Middle frontal gyrus (tissue), 1 donor: ENCODE measurements at regions not wholly inside any gene's neighbourhood (a gene's known extent, or its start where the extent isn't known, plus 50 kb on each side); places are given as distances from the start of the nearest gene placed in this dataset.
"Not testable (repeated sequence)": the region's sequence is repeated elsewhere in the genome, so short reads cannot be mapped to it uniquely, and the experiment has no call there.

Experiments used
- DNase-seq: peaks from one replicate; pipeline ENCODE4 v3.0.0-alpha.2; 2015; ENCODE audit warnings: low spot score; ENCODE audit errors: extremely low spot score

GRCh38 chr16:26386096-26386495, 680.6 kb upstream of the C16orf82 start:
- no peak for DNase-seq

DNA sequence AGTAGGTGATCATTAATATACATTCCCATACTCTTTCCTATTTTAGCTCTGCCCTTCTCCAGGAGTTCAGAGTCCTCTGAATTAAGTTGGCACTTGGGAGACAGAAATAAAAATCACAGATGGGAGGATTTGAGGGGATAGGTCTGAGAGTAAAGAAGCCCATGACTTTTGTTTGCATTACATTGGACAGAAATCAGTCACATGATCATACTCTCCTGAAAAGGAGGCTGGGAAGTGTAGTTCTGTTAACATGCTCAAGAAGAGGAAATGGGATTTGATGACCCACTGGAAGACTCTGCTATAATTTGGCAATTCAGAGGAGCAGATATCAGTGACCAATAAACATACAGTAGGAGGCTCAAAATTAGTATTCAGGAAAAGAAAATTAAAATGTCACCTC, 674.9 kb upstream of the C16orf82 start:
- DNase-seq, result no peak

GRCh38 chr16:26394409-26394808, 672.3 kb upstream of the C16orf82 start:
- no peak for DNase-seq

- DNase-seq, result no peak
Measured at GRCh38 chr16:26395700-26396099, 671.0 kb upstream of the C16orf82 start.

DNA sequence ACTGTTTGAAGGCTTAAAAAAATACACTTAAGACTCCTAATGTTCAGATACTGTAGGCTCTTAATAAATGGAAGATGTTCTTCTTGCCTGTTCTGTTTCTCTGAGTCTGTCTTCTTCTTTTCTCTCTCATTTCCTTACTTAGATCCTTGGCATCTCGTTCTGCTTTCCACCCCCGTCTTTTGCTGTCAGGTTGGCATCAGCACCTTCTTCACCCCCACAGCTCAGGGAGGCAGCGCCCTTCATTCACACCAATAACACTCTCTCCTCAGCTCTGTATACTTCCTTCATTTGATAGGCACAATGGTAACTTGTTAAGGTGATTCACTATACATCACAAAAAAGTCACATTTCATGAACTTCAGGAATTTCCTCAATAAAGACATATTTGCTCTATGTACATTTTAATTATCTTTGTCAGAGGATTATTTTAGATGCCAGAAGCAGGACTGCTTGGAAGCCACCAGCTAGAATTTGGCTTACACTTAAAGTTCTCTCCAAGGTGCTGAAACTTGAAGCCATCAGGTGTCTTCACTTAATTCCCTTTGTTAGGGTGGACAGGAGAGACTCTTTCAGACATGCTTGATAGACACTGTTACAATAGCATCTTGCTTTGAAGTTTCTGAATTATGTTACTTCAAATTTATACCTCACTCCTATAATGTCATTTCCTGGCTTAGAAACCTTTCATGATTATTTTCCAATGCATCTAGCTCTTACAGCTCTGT, 670.1 kb upstream of the C16orf82 start:
- no peak for DNase-seq

DNA sequence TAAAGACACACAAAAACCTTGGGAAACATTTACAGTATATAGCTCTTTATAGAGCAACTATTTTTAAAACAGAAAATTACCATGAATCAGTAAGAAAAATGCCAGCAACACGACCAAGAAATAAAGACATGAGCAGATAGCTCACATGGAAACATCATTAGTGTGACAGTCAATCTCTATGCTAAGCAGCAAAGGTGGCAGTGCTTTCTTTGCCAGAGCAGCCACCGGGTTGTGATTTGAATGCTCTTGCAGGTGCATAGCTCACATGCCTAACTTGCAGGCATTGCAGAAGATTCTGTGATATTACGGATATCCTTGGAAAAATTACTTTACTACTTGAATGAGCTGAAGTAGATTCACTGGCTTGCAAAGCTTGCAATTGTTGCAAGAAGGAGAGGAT, 652.9 kb upstream of the C16orf82 start:
- no peak for DNase-seq

- not testable (repeated sequence) for DNase-seq
Measured at GRCh38 chr16:26419458-26419857, 647.3 kb upstream of the C16orf82 start.

- DNase-seq, result no peak
Measured at GRCh38 chr16:26430618-26431017, 636.1 kb upstream of the C16orf82 start.

- DNase-seq, result no peak
Measured at GRCh38 chr16:26433807-26434206, 632.9 kb upstream of the C16orf82 start.

DNA sequence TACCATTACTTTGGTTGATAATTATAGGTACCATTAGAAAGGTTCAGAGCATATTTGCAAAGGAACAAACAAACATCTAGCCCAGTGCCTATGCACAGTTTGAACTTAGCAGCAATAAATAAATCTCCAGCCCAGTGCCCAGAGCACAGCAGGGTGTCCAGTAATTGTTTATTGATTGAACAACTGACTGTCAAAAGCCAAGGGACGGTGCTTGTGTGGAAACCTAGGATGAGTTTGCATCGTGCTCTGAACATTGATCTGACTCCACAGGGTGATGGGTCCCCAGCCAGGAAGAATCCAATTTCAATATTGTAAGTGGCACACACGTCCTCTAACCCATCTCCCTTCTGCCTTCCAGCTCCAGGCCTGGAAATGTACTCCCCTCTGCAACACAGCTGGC, 625.5 kb upstream of the C16orf82 start:
- DNase-seq, result no peak

GRCh38 chr16:26442321-26442720, 624.4 kb upstream of the C16orf82 start:
- no peak for DNase-seq

DNA sequence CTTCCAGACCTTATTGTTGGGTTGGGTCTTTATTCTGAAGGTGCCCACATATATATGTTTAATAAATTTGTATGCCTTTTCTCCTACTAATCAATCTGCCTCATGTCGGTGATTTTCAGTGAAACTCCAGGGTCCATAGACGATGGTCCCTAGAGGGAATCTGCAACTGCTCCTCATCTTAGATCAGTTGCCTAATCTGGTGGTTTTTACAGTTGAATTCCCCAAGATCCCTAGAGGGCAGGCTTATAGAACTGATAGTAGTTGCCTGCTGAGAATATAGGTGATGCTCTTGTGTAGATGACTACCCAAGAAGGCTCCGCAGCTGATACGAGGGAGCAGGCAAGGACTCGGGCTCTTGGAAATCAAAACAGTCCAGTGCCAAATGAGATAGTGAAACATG, 619.2 kb upstream of the C16orf82 start:
- DNase-seq, result no peak

GRCh38 chr16:26453215-26453614, 613.5 kb upstream of the C16orf82 start:
- no peak for DNase-seq

DNA sequence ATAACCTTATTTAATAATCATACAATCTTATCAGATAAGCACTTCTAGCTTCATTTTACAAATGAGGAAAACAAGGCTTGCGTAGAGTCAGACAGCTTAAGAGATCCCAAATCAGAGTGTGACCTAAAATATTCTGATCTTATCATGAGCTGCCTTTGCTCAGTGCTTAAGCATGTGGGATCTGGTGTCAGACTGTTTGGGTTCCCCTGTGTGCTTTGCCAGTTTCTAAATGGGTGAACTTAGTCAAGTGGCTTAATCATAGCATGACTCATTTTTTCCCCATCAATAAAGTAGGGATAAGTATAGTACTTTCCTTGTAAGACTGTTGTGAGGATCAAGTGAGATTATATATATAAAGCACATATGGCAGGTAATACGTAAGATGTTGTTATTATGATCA, 612.6 kb upstream of the C16orf82 start:
- DNase-seq, result peak; percentile 24

DNA sequence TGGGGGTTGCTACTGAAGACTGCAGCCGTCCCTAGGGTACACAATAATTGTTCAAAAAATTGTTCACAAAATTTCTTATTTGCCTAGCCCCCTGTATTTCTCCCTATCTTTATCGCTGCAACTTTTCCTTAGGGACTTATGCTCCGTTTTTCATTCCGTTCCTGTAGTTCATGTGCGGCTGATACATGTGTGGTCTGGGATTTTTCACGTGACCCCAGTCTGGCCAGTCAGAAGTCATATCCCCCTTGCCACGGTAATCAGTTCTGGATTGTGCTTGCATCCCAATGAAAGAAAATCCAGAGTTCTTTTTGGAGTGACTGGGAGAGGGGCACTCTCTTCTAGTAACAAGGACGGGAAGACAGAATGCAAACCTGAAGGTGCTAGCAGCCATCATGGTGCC, 610.7 kb upstream of the C16orf82 start:
- no peak for DNase-seq

GRCh38 chr16:26457095-26457494, 609.6 kb upstream of the C16orf82 start:
- DNase-seq, result peak; percentile 12

DNA sequence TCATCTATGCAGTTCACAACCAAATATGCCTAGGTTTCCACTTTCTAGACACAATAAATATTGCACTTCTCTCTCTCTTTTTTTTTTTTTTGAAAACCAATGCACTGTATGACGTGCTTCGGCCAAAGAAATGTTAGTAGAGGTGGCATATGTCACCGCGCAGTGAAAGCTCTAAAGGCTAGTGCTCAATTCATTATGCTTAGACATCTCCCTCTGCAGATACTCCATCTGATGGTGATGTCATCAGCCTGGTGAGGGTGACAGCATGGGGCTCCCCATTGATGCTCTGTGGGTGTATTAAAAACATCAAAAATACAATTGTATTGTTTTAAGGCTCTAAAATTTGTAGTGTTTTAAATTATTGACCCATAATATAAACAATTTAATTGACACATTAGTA, 608.8 kb upstream of the C16orf82 start:
- no peak for DNase-seq

DNA sequence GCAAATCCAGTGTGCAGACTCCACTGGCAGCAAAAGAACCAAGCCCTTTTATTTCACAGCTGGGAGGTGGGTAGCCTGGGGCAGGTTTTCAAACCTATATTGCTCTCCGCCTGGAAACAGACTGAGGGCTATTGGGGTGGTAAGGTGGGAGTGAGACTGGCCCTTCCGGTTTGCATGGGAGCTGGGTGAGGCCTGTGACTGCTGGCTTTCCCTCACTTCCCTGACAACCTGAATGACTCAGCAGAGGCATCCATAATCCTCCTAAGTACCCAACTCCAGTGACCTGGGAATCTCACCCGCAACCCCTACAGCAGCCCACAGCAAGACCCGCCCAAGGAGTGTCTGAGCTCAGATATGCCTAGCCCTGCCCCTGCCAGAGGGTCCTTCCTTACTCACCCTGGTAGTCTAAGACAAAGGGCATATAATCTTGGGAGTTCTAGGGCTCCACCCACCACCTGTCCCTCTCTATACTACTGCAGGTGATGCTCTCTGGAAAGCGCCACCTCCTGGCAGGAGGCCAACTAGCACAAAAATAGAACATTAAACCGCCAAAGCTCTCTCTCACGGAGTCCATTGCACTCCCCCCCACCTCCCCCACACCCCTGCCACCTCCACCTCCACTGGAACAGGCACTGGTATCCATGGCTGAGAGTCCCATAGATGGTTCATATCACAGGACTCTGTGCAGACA, 602.0 kb upstream of the C16orf82 start:
- DNase-seq, result no peak

GRCh38 chr16:26474405-26474804, 592.3 kb upstream of the C16orf82 start:
- DNase-seq, result not testable (repeated sequence)

DNA sequence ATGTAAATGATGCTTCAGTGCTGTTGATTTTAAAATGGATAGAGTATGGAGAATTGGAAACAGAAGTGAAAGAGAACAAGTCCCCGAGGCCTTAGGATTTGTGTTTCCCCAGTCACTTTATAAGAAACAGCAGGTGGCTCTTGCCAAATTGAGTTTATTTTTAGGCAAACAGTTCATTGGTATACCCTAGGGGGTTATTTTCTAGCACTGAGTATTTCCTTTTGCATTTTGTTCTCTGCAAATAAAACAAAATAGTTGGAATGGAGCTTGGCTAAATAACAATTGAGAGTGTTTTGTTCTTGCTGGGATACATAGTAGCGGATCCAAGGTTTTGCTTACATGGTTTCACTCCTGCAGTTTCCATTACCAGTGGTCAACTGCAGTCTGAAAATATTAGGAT, 591.1 kb upstream of the C16orf82 start:
- DNase-seq, result no peak

GRCh38 chr16:26491101-26491670, 575.5 kb upstream of the C16orf82 start:
- no peak for DNase-seq

GRCh38 chr16:26491962-26492361, 574.8 kb upstream of the C16orf82 start:
- no peak for DNase-seq

GRCh38 chr16:26493751-26494150, 573.0 kb upstream of the C16orf82 start:
- no peak for DNase-seq
